Stimulated activated CD4-positive, alpha-beta T cell treated with anti-CD3 and anti-CD28 coated beads, Interleukin-2, amount 100 ng/mL, for 24 hours (primary cell): ENCODE measurements at regions not wholly inside any gene's neighbourhood (a gene's known extent, or its start where the extent isn't known, plus 50 kb on each side); places are given as distances from the start of the nearest gene placed in this dataset.

Source experiments
- DNase-seq, 2 donors: peaks; one replicate each; pipeline ENCODE4 v3.0.0-alpha.2; 2020

- DNase-seq: no peak
These were observed 357.0 kb downstream of the NR2F2 start for GRCh38 chr15:96687388-96688107.

GRCh38 chr15:96690733-96691132 lies 360.2 kb downstream of the NR2F2 start:
- no peak for DNase-seq

GRCh38 chr15:96692826-96693225 lies 362.3 kb downstream of the NR2F2 start:
- no peak for DNase-seq

GRCh38 chr15:96693515-96693914 lies 363.0 kb downstream of the NR2F2 start:
- DNase-seq: no peak

GRCh38 chr15:96693990-96694517 lies 363.6 kb downstream of the NR2F2 start:
- DNase-seq: no peak

GRCh38 chr15:96695426-96695825 lies 364.9 kb downstream of the NR2F2 start:
- no peak for DNase-seq

GRCh38 chr15:96699871-96700401 lies 369.4 kb downstream of the NR2F2 start:
- DNase-seq: no peak

GRCh38 chr15:96700555-96700954 lies 370.1 kb downstream of the NR2F2 start:
- no peak for DNase-seq

GRCh38 chr15:96701443-96701842 lies 370.9 kb downstream of the NR2F2 start:
- DNase-seq: no peak

- no peak for DNase-seq
These were observed 371.4 kb downstream of the NR2F2 start for GRCh38 chr15:96701877-96702276.

GRCh38 chr15:96702589-96702988 lies 372.1 kb downstream of the NR2F2 start:
- DNase-seq: no peak

GRCh38 chr15:96703091-96703490 lies 372.6 kb downstream of the NR2F2 start:
- no peak for DNase-seq

GRCh38 chr15:96703794-96704550 lies 373.5 kb downstream of the NR2F2 start:
- DNase-seq: no peak

- DNase-seq: no peak
These were observed 385.6 kb downstream of the NR2F2 start for GRCh38 chr15:96716075-96716474.

GRCh38 chr15:96716478-96716877 lies 386.0 kb downstream of the NR2F2 start:
- no peak for DNase-seq

GRCh38 chr15:96720251-96720650 lies 389.8 kb downstream of the NR2F2 start:
- no peak for DNase-seq

GRCh38 chr15:96720656-96721055 lies 390.2 kb downstream of the NR2F2 start:
- DNase-seq: no peak

GRCh38 chr15:96728591-96728990 lies 398.1 kb downstream of the NR2F2 start:
- DNase-seq: no peak

- DNase-seq: no peak
These were observed 402.2 kb downstream of the NR2F2 start for GRCh38 chr15:96732704-96733103.

GRCh38 chr15:96733721-96734120 lies 403.2 kb downstream of the NR2F2 start:
- DNase-seq: no peak

GRCh38 chr15:96735632-96736240 lies 405.2 kb downstream of the NR2F2 start:
- DNase-seq: no peak

- DNase-seq: no peak
These were observed 405.9 kb downstream of the NR2F2 start for GRCh38 chr15:96736384-96736783.

GRCh38 chr15:96737408-96737807 lies 406.9 kb downstream of the NR2F2 start:
- DNase-seq: no peak

- DNase-seq: no peak
These were observed 416.2 kb downstream of the NR2F2 start for GRCh38 chr15:96746665-96747064.
